ENCODE measurements at regions not wholly inside any gene's neighbourhood (a gene's known extent, or its start where the extent isn't known, plus 50 kb on each side); places are given as distances from the start of the nearest gene placed in this dataset.

DNA sequence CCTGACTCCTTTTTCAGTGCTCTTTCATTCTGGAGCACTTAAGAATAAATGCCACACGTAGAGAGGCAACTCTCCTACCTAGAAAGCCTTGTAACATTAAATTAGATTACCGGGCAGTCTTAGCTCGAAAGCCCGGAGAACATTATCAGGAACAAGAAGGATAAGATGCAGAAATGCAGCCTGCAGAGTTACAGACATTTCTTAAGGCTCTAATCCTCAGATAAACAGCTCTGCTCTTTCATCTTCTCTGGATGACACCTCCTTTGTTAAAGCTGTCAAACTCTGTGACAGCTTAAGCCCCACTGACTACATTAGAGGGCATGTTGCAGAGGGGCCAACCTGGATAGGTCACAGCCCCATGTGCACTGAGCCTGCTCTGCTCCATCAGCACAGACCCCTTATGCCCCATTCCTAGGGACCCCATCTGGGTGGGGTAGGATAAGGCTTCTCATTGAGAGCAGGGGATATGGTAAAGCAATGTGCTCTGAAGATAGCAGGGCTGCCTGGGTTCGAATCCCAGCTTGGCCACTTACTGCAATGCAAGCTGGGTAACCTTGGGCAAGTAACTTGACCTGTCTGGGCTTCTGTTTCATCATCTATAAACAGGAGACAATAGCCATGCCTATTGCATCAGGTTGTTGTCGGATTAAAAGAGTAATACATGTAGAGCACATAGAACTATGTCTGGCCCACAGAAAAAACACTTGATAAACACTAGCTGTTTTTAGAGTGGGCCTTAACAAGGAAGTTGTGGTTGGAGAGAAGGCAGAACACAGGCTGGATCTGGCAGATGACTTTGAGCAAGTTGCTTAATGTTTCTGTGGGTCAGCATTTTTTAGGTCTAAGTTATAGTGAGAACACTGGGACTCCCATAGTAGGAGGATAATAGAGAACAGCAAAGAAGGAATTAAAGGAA is 111.4 kb downstream of the THNSL2 start:
- no peak for DNase-seq

GRCh38 chr2:88269836-88270235 is 99.7 kb downstream of the THNSL2 start:
- DNase-seq = no peak

- DNase-seq = no peak
Measured at GRCh38 chr2:88265352-88266303, 95.5 kb downstream of the THNSL2 start.

DNA sequence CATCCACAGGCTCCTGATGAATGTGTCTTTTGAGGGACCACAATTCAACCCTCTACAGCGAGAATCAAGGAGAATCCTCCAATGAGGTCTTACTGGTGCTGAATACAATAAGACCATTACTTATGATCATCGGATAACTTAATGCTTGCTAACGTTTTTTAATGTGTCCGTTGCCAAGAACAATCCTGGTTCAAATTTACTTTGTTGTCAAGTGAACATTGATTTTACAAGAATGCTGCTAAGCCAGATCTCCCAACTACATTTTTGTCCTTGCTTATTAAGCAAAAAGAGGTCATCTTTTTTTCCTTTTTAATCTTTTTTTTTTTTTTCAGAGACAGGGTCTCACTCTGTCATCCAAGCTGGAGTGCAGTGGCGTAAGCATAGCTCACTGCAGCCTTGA is 93.7 kb downstream of the THNSL2 start:
- DNase-seq = no peak

GRCh38 chr2:88261725-88262124 is 91.6 kb downstream of the THNSL2 start:
- no peak for DNase-seq

GRCh38 chr2:88258208-88258607 is 88.1 kb downstream of the THNSL2 start:
- DNase-seq = no peak

DNA sequence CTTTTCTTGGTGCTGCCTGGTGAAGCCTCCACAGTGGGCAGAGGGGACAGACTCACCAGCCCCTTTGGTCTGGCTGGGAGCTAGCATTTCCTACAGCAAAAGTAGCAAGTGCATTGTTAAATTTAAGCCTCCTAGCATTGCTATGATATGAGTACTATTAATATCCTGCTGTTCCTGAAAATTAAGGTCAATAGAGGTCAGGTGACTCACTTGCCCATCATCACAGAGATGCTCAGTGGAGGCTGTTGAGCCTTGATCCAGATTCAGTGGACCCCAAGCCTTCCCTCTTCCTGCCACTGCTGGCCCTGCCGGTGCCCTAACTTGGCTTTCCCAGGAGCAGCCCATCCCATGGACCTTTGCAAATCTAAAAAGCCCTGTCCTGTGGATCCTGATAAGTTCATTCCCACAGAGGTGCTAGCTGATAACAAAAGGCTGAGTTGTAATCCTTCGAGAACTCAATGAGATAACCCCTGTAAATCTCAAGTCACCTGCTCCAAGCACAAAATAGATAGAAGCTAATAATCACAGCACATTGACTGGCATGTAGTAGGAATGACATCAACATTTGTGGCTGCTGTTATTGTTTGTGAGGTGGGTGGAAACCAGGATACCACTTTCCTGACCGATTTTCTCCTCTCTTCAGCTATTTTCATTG is 84.4 kb downstream of the THNSL2 start:
- no peak for DNase-seq

GRCh38 chr2:88253997-88254396 is 83.9 kb downstream of the THNSL2 start:
- no peak for DNase-seq

DNA sequence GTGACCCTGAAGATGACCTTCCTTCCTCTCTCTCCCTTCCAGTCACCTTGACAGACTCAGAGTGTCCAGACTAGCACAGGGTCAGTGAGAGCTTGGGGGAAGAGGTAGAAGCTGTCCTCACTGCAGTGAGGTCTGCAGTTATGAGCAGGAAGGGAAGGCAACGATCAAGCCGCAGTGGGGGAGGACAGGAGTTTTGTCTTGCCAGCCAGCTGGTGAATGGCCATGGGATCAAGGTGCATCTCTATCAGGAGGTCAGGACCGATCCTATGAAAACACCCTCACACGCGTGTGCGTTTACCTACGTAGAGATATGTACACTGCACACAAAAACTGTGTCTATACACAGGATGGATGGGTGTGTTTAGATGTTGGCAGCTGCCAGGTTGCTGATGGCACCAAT is 83.2 kb downstream of the THNSL2 start:
- no peak for DNase-seq

DNA sequence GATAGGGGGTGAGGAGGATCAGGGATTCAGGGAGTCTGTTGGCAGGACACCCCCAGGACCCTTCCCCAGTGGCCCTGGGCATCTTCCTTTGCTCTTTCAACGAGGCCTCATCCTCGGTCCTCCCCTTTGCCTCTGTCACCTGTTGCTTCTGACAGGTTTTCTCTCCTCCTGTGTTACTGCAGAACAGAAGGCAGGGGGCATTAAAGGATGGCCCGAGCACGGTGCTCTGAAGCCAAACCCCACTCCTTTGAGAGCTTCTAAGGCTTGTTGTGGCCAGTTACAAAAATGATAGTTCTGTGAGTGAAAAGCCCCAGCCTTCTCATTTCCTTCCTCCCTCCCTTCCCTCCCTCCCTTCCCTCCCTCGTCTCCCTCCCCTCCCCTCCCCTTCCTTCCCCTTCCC is 82.5 kb downstream of the THNSL2 start:
- DNase-seq = no peak

DNA sequence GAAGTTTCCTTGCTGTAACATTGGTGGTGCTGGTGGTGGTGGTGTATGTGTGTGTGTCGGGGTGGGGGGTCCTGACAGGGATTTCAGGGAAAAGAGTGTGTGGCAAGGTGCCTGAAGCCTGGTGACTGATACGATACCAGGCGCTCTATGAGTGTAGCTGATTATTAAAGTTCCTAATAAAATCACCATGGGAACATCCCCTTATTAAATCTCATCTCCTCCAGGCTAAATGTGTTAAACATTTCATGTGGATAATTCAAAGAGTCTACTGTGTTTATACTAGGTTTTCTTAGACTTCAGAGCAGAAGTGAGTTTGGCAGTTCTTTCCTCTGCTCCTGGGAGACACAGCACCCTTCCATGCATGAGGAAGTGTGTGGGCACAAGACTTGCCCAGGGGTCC is 82.0 kb downstream of the THNSL2 start:
- no peak for DNase-seq

GRCh38 chr2:88250404-88250803 is 80.3 kb downstream of the THNSL2 start:
- DNase-seq = no peak

- no peak for DNase-seq
Measured at GRCh38 chr2:88248280-88248828, 78.2 kb downstream of the THNSL2 start.

GRCh38 chr2:88247531-88247930 is 77.4 kb downstream of the THNSL2 start:
- DNase-seq = no peak

DNA sequence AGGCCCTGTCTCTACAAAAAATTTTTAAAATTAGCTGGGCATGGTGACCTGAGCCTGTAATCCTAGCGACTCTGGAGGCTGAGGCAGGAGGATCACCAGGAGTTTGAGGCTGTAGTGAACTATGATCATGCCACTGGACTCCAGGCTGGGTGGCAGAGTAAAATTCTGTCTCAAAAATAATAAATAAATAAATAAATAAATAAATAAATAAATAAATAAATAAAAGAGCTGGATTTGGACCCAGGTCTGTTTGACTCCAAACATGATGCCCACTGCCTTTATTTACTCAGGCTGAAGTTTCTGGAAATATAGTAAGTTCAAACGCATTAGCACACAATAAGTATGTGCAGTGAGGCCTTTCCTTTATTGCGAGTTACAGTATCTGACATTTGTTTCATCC is 75.0 kb downstream of the THNSL2 start:
- DNase-seq = no peak

DNA sequence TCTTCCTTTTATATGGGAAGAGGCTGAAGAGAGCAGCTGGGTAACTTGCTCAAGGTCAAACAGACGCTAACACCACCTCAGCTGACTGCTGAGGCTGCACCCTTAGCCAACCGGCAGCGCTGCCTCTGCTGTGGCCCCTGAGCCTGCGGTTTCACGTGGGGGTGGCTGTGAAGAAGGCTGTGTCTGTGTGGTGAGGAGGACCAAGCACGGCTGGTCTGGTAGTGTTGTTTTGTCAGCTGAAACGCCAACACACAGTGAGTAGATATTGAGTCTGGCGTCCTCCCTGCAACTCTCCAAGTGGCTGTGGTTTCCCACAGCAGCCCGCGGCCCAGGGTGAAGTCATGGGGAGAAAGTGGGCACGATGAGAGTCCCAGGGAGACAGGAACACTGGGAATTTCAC is 69.6 kb downstream of the THNSL2 start:
- DNase-seq = no peak

- no peak for DNase-seq
Measured at GRCh38 chr2:88236666-88237065, 66.5 kb downstream of the THNSL2 start.

Data from NCI-H2227 treated with DMSO at 0.1 percent for 48 hours (cell line).